ENCODE measurements at regions not wholly inside any gene's neighbourhood (a gene's known extent, or its start where the extent isn't known, plus 50 kb on each side); places are given as distances from the start of the nearest gene placed in this dataset.

GRCh38 chr4:116070283-116070682 lies 956.9 kb upstream of the NDST4 start:
- Histone ChIP-seq H3K27me3 (replicated peaks; ENCODE audit: insufficient read depth, low read length) (no peaks in the 10 kb centered on the region), H3F3A (ENCODE audit: insufficient read depth, low read length) (no peaks in the 10 kb centered on the region), H3K4me3 (ENCODE audit: low read length) (no peak overlapping the region), H3K9ac (ENCODE audit: low read length) (no peak overlapping the region), H3K4me2 (ENCODE audit: low read depth, low read length) (no peak overlapping the region), H4K20me1 (ENCODE audit: insufficient read depth, low read length) (no peaks in the 10 kb centered on the region), H2AFZ (ENCODE audit: low read length) (no peak overlapping the region), H3K9me3 (replicated peaks; ENCODE audit: insufficient read depth, low read length) (no peaks in the 10 kb centered on the region), H3K9me2 (replicated peaks; ENCODE audit: insufficient read depth, low read length) (no peaks in the 10 kb centered on the region), H3K4me1 (ENCODE audit: low read length) (no peaks in the 10 kb centered on the region), H3K27ac (ENCODE audit: low read length) (no peak overlapping the region), H3K79me2 (ENCODE audit: low read length) (no peaks in the 10 kb centered on the region), H3K36me3 (replicated peaks; ENCODE audit: insufficient read depth, low read length) (no peaks in the 10 kb centered on the region)
- DNase-seq = no peak
- no peak for TF ChIP-seq EZH2 (optimal IDR thresholded peaks at IDR 0.05; ENCODE audit: low read depth, low read length)

GRCh38 chr4:116066711-116067245 lies 953.4 kb upstream of the NDST4 start:
- Histone ChIP-seq H3K4me3 (ENCODE audit: low read length) (no peak overlapping the region), H3K4me1 (ENCODE audit: low read length) (no peaks in the 10 kb centered on the region), H3K79me2 (ENCODE audit: low read length) (no peaks in the 10 kb centered on the region), H3K9me3 (replicated peaks; ENCODE audit: insufficient read depth, low read length) (no peaks in the 10 kb centered on the region), H3K9me2 (replicated peaks; ENCODE audit: insufficient read depth, low read length) (no peaks in the 10 kb centered on the region), H3K27me3 (replicated peaks; ENCODE audit: insufficient read depth, low read length) (no peaks in the 10 kb centered on the region), H3K4me2 (ENCODE audit: low read depth, low read length) (no peak overlapping the region), H2AFZ (ENCODE audit: low read length) (no peak overlapping the region), H3K36me3 (replicated peaks; ENCODE audit: insufficient read depth, low read length) (no peaks in the 10 kb centered on the region), H3K9ac (ENCODE audit: low read length) (no peak overlapping the region), H3F3A (ENCODE audit: insufficient read depth, low read length) (no peaks in the 10 kb centered on the region), H3K27ac (ENCODE audit: low read length) (no peak overlapping the region), H4K20me1 (ENCODE audit: insufficient read depth, low read length) (no peaks in the 10 kb centered on the region)
- no peak for DNase-seq
- TF ChIP-seq EZH2phosphoT487 (IDR thresholded peaks at IDR 0.05; ENCODE audit: low read length) = no peak
- no peak for TF ChIP-seq EZH2 (optimal IDR thresholded peaks at IDR 0.05; ENCODE audit: low read depth, low read length)
- TF ChIP-seq CTCF (IDR thresholded peaks at IDR 0.05; ENCODE audit: low read length) = no peak

- H2AFZ ChIP-seq (ENCODE audit: low read length) = no peak overlapping the region
- no peak overlapping the region for H3K27ac ChIP-seq (ENCODE audit: low read length)
- H3K4me3 ChIP-seq (ENCODE audit: low read length) = no peak overlapping the region
- H3K27me3 ChIP-seq (replicated peaks; ENCODE audit: insufficient read depth, low read length) = no peaks in the 10 kb centered on the region
- no peaks in the 10 kb centered on the region for H4K20me1 ChIP-seq (ENCODE audit: insufficient read depth, low read length)
- H3K9me2 ChIP-seq (replicated peaks; ENCODE audit: insufficient read depth, low read length) = no peaks in the 10 kb centered on the region
- H3K9ac ChIP-seq (ENCODE audit: low read length) = no peak overlapping the region
- H3K9me3 ChIP-seq (replicated peaks; ENCODE audit: insufficient read depth, low read length) = no peaks in the 10 kb centered on the region
- no peak overlapping the region for H3K4me2 ChIP-seq (ENCODE audit: low read depth, low read length)
- DNase-seq = no peak
- no peaks in the 10 kb centered on the region for H3K79me2 ChIP-seq (ENCODE audit: low read length)
- no peak for TF ChIP-seq CTCF (IDR thresholded peaks at IDR 0.05; ENCODE audit: low read length)
- H3K4me1 ChIP-seq (ENCODE audit: low read length) = no peaks in the 10 kb centered on the region
- H3F3A ChIP-seq (ENCODE audit: insufficient read depth, low read length) = no peaks in the 10 kb centered on the region
- no peaks in the 10 kb centered on the region for H3K36me3 ChIP-seq (replicated peaks; ENCODE audit: insufficient read depth, low read length)
Measured at GRCh38 chr4:116064331-116064730, 950.9 kb upstream of the NDST4 start.

- no peak for DNase-seq
- Histone ChIP-seq H2AFZ (ENCODE audit: low read length) (no peak overlapping the region), H3K4me1 (ENCODE audit: low read length) (no peaks in the 10 kb centered on the region), H4K20me1 (ENCODE audit: insufficient read depth, low read length) (no peaks in the 10 kb centered on the region), H3K79me2 (ENCODE audit: low read length) (no peaks in the 10 kb centered on the region), H3K27ac (ENCODE audit: low read length) (no peak overlapping the region), H3K36me3 (replicated peaks; ENCODE audit: insufficient read depth, low read length) (no peaks in the 10 kb centered on the region), H3K9me3 (replicated peaks; ENCODE audit: insufficient read depth, low read length) (no peaks in the 10 kb centered on the region), H3K4me2 (ENCODE audit: low read depth, low read length) (no peak overlapping the region), H3K9ac (ENCODE audit: low read length) (no peak overlapping the region), H3K4me3 (ENCODE audit: low read length) (no peak overlapping the region), H3K27me3 (replicated peaks; ENCODE audit: insufficient read depth, low read length) (no peaks in the 10 kb centered on the region), H3F3A (ENCODE audit: insufficient read depth, low read length) (no peaks in the 10 kb centered on the region), H3K9me2 (replicated peaks; ENCODE audit: insufficient read depth, low read length) (no peaks in the 10 kb centered on the region)
- TF ChIP-seq EZH2phosphoT487 (IDR thresholded peaks at IDR 0.05; ENCODE audit: low read length) (no peak), CTCF (IDR thresholded peaks at IDR 0.05; ENCODE audit: low read length) (no peak), EZH2 (optimal IDR thresholded peaks at IDR 0.05; ENCODE audit: low read depth, low read length) (no peak)
Measured at GRCh38 chr4:116059361-116059760, 945.9 kb upstream of the NDST4 start.

Measured in MM.1S (cell line).